BLaER1 treated with 17β-estradiol and CSF1 and Interleukin-3, amounts not matched to agents 10 nM and 100 nM (cell line): ENCODE measurements at regions not wholly inside any gene's neighbourhood (a gene's known extent, or its start where the extent isn't known, plus 50 kb on each side); places are given as distances from the start of the nearest gene placed in this dataset.
"Not testable (repeated sequence)": the region's sequence is repeated elsewhere in the genome, so short reads cannot be mapped to it uniquely, and the experiment has no call there.

Experiments used
- H3K27ac ChIP-seq, 11 experiments: shearing (Covaris generic); formaldehyde crosslinking; 2 replicates each; pipeline ENCODE4 v1.8.1; 2022
- H3K27me3 ChIP-seq, 11 experiments: shearing (Covaris generic); formaldehyde crosslinking; 2 replicates each; pipeline ENCODE4 v1.8.1; 2022
- H3K36me3 ChIP-seq, 11 experiments: shearing (Covaris generic); formaldehyde crosslinking; 2 replicates each; pipeline ENCODE4 v1.8.1; 2022
- H3K4me1 ChIP-seq, 10 experiments: shearing (Covaris generic); formaldehyde crosslinking; 2 replicates each; pipeline ENCODE4 v1.8.1; 2022
- H3K4me2 ChIP-seq, 11 experiments: shearing (Covaris generic); formaldehyde crosslinking; 2 replicates each; pipeline ENCODE4 v1.8.1; 2022
- H3K4me3 ChIP-seq, 10 experiments: shearing (Covaris generic); formaldehyde crosslinking; 2 replicates each; pipeline ENCODE4 v1.8.1; 2022
- H3K9ac ChIP-seq, 11 experiments: shearing (Covaris generic); formaldehyde crosslinking; 2 replicates each; pipeline ENCODE4 v1.8.1; 2022
- H3K9me3 ChIP-seq, 11 experiments: shearing (Covaris generic); formaldehyde crosslinking; replicated peaks in 1 of 11; 2 replicates each; pipeline ENCODE4 v1.8.1; 2022
- H4K20me1 ChIP-seq, 11 experiments: shearing (Covaris generic); formaldehyde crosslinking; 2 replicates each; pipeline ENCODE4 v1.8.1; 2022
- Cebpa-rat ChIP-seq, 11 experiments: shearing (Covaris generic); IDR thresholded peaks; 2 replicates each; pipeline ENCODE4 v1.8.1; 2022

DNA sequence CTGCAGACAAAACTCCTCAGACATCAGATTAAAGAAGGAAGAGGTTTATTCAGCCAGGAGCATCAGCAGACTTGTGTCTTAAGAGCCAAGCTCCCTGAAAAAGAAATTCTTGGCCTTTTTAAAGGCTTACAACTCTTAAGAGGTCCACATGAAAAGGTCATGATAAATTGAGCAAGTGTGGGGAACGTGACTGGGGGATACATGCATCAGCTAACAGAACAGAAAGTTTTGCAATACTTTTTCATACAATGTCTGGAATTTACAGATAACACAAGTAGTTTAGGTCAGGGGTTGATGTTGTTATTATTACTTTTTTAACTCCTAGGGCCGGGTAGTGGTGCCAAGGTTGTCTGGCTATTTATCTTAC lies 55.6 kb upstream of the RBMX start:
- H3K9me3 ChIP-seq: peaks cover 3 to 17% (median 12%) of the 10 kb centered on the region in 11 experiments; a peak in 18 of 22 replicates
- H3K4me3 ChIP-seq: no peak overlapping the region
- no peak for TF ChIP-seq Cebpa-rat (IDR thresholded peaks at IDR 0.05)
- no peaks in the 10 kb centered on the region for H4K20me1 ChIP-seq
- H3K9ac ChIP-seq: no peak overlapping the region
- no peak overlapping the region for H3K4me2 ChIP-seq
- H3K27ac ChIP-seq: no peak overlapping the region
- peaks cover 53 to 96% (median 85%) of the 10 kb centered on the region in 11 experiments; a peak in 21 of 22 replicates for H3K27me3 ChIP-seq
- H3K36me3 ChIP-seq: peaks cover 0 to 5% (median 0%) of the 10 kb centered on the region in 11 experiments; a peak in 2 of 22 replicates
- H3K4me1 ChIP-seq: no peaks in the 10 kb centered on the region

- H3K4me2 ChIP-seq, H3K9ac ChIP-seq, H3K27ac ChIP-seq, H3K4me3 ChIP-seq, H3K4me1 ChIP-seq, H4K20me1 ChIP-seq, H3K36me3 ChIP-seq: not testable (repeated sequence)
- H3K27me3 ChIP-seq: peaks cover 58 to 96% (median 85%) of the 10 kb centered on the region in 11 experiments; a peak in 21 of 22 replicates
- H3K9me3 ChIP-seq: peaks cover 8 to 22% (median 17%) of the 10 kb centered on the region in 11 experiments; a peak in 19 of 22 replicates
These were observed 55.1 kb upstream of the RBMX start for GRCh38 chrX:136935533-136936182.

- H3K36me3 ChIP-seq, H3K27ac ChIP-seq, H3K4me2 ChIP-seq, H3K4me1 ChIP-seq, H3K9ac ChIP-seq, H3K4me3 ChIP-seq, H4K20me1 ChIP-seq: not testable (repeated sequence)
- H3K9me3 ChIP-seq: peaks cover 9 to 29% (median 21%) of the 10 kb centered on the region in 11 experiments; a peak in 19 of 22 replicates
- peaks cover 58 to 86% (median 77%) of the 10 kb centered on the region in 11 experiments; a peak in 21 of 22 replicates for H3K27me3 ChIP-seq
These were observed 54.1 kb upstream of the RBMX start for GRCh38 chrX:136934652-136935051.

GRCh38 chrX:136933611-136934145 lies 53.2 kb upstream of the RBMX start:
- H3K9me3 ChIP-seq: peaks cover 9 to 29% (median 21%) of the 10 kb centered on the region in 11 experiments; a peak in 19 of 22 replicates
- H3K4me2 ChIP-seq: no peak overlapping the region
- H3K36me3 ChIP-seq: peaks cover 0 to 5% (median 0%) of the 10 kb centered on the region in 11 experiments; a peak in 3 of 22 replicates
- H3K4me3 ChIP-seq: no peak overlapping the region
- H3K27me3 ChIP-seq: peaks cover 58 to 81% (median 75%) of the 10 kb centered on the region in 11 experiments; a peak in 21 of 22 replicates
- no peak overlapping the region for H3K27ac ChIP-seq
- H3K9ac ChIP-seq: no peak overlapping the region
- no peaks in the 10 kb centered on the region for H4K20me1 ChIP-seq
- TF ChIP-seq Cebpa-rat (IDR thresholded peaks at IDR 0.05): no peak
- H3K4me1 ChIP-seq: no peaks in the 10 kb centered on the region

DNA sequence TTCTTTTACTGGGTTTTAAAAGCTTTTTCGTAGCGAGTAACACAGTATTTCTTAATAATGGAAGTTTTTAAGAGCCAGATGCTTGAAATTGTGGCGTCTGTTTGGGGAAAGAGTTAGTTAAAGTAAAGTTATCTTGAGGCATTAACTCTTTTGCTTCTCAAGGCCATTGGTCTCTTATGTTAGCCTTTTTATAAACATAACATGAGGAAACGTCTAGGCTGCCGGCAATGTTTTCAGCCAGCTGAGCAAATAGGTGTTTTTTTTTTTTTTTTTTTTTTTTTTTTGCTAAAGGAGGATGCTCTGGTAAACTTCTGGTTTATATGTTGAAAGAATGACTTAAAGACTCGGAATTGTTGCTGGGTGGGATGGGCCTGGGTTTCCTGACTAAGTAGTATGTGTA lies 51.1 kb upstream of the RBMX start:
- no peak for TF ChIP-seq Cebpa-rat (IDR thresholded peaks at IDR 0.05)
- Histone ChIP-seq H3K4me1 (no peaks in the 10 kb centered on the region), H3K27ac (no peak overlapping the region), H3K9me3 (peaks cover 9 to 27% (median 21%) of the 10 kb centered on the region in 11 experiments; a peak in 19 of 22 replicates), H3K4me3 (no peak overlapping the region), H3K9ac (no peak overlapping the region), H3K27me3 (peaks cover 47 to 73% (median 59%) of the 10 kb centered on the region in 11 experiments; a peak in 21 of 22 replicates), H3K4me2 (no peak overlapping the region), H4K20me1 (no peaks in the 10 kb centered on the region), H3K36me3 (peaks cover 0 to 5% (median 0%) of the 10 kb centered on the region in 11 experiments; a peak in 3 of 22 replicates)
